ENCODE measurements at regions not wholly inside any gene's neighbourhood (a gene's known extent, or its start where the extent isn't known, plus 50 kb on each side); places are given as distances from the start of the nearest gene placed in this dataset.

DNA sequence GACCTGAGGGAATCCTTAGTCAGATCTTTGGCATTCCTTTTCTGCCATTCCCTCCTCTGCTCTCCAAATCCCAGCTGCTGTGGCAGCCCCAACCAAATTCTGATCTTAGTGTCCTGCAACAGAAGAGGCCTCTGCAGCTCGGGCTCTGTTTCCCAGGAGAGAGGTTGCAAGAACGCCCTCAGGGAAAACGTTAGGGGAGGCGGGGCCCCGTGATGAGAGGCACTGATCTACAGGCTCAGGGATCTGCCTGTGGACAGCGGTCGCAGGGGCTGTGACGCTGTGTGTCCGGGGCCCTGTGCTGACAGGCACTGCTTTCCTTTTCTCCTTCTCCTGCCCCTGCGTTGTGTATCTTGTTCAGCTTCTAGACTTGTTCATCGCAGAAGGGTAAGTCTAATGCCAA, 57.3 kb upstream of the DPYSL4 start:
- POLR2A ChIA-PET, result no interaction called here
- CTCF ChIA-PET, result interaction anchor here (0.5 kb wide), 1 partner anchor 674 kb away, joined by 5 read pairs; no protein-coding TSS in a partner anchor
- TF ChIP-seq ZNF384 (IDR thresholded peaks at IDR 0.05) (no peak), TARDBP (IDR thresholded peaks at IDR 0.05) (no peak), LEF1 (IDR thresholded peaks at IDR 0.05; ENCODE audit: borderline replicate concordance) (no peak), L3MBTL2 (conservative IDR thresholded peaks at IDR 0.05) (no peak)
- DNase-seq (ENCODE audit: extremely low spot score), result no peak

DNA sequence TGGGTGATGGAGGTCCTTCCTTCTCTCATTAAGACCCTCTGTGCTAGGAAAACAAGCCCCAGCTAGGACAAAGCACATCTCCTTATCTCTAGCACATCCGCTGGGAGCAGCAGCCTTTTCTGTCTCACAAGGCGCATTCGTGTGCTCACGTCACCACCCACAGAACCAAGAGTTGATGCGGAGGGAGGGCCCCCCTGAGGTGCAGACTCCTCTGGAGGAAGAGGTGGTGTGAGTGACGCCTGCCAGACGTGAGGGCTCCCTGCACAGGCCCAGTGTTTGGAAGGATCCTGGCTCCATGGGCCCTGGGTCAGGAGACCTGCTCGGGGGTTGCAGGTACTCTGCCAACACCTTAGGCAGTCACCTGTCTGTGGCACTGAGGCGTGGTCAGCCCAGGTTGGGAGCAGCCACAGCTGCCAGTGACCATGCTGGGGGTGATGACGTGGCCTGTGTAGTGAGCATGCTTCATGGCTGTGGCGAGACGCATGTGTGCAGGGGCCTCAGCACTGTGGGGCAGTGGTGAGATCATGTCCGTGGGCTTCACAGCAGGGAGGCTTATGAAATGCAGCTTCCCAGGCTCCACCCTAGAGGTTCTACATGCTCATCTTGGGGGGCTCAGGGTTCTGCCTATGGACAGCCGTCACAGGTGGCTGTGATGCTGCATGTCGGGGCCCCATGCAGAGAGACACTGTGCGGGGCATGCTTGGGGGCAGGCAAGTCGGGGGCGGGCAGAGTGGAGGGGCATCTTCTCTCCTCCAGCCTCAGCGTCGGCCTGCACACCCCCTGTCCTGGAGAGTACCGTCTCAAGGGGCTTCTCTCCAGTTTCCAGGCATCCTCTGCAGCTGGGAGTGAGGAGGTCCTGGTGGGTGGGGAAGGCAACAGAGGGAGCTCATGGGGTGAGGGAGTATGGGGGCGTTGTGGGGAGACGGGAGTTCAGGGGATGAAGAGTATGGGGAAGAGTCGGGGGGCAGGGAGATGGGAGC, 56.2 kb upstream of the DPYSL4 start:
- ChIA-PET CTCF (no interaction called here), POLR2A (no interaction called here)
- no peak for DNase-seq (ENCODE audit: extremely low spot score)
- TF ChIP-seq NFRKB (IDR thresholded peaks at IDR 0.05) (no peak), FOXM1 (IDR thresholded peaks at IDR 0.05; ENCODE audit: borderline replicate concordance) (no peak), HDGF (IDR thresholded peaks at IDR 0.05; ENCODE audit: borderline replicate concordance) (no peak), BHLHE40 (IDR thresholded peaks at IDR 0.05; ENCODE audit: borderline replicate concordance) (no peak), CTBP1 (IDR thresholded peaks at IDR 0.05; ENCODE audit: borderline replicate concordance) (no peak), ZNF384 (IDR thresholded peaks at IDR 0.05) (no peak), TARDBP (IDR thresholded peaks at IDR 0.05) (no peak), LEF1 (IDR thresholded peaks at IDR 0.05; ENCODE audit: borderline replicate concordance) (no peak), FOXK2 (IDR thresholded peaks at IDR 0.05) (no peak), FOXA1 (IDR thresholded peaks at IDR 0.05) (no peak), SP1 (IDR thresholded peaks at IDR 0.05) (no peak), L3MBTL2 (conservative IDR thresholded peaks at IDR 0.05) (no peak), SUZ12 (IDR thresholded peaks at IDR 0.05) (no peak), ARNT (IDR thresholded peaks at IDR 0.05) (no peak), ELF4 (IDR thresholded peaks at IDR 0.05) (no peak)
- TF ChIP-seq, protein P1, sequence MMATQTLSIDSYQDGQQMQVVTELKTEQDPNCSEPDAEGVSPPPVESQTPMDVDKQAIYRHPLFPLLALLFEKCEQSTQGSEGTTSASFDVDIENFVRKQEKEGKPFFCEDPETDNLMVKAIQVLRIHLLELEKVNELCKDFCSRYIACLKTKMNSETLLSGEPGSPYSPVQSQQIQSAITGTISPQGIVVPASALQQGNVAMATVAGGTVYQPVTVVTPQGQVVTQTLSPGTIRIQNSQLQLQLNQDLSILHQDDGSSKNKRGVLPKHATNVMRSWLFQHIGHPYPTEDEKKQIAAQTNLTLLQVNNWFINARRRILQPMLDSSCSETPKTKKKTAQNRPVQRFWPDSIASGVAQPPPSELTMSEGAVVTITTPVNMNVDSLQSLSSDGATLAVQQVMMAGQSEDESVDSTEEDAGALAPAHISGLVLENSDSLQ (IDR thresholded peaks at IDR 0.05), result no peak

DNA sequence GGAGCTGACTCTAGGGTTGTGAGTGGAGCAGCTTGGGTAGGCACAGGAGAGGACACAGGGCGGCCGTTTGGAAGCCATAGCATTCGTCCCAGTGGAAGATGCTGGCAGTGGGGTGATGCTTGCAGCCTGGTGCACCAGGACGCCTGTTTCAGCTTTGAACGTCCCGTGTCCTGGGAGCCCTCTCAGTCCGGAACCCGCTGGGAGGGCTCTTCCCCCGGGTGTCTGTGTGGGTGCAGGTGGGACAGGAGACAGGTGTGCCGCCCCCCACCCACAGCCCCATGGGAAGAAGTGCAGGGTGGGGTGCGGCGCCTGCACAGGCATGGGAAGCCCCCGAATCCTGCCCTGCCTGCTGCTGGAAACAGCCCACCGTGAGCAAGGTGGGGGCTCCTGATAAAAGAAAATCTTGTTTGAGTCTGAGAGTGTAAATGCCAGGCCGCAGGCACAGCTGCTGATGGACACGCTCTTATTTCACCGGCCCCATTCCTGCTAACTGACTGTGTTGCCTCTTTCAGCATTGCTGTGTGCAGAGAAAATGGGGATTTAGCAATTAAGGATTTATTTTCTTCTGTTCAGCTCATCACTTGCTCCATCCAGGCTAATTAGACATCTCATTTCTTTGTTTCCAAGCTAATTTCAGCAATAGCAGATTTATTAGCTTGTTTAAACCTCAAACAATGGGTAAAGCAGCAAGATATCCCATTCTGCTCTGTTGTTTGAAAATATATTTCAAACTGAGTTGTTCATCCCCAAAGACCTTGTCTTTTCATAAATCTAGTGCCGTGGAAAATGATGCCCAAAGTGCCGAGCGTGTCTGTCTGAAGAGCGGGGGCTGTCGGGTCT, 54.9 kb upstream of the DPYSL4 start:
- DNase-seq (ENCODE audit: extremely low spot score), result no peak
- TF ChIP-seq TARDBP (IDR thresholded peaks at IDR 0.05) (no peak), ARNT (IDR thresholded peaks at IDR 0.05) (no peak), SUZ12 (IDR thresholded peaks at IDR 0.05) (no peak), SP1 (IDR thresholded peaks at IDR 0.05) (no peak), FOXM1 (IDR thresholded peaks at IDR 0.05; ENCODE audit: borderline replicate concordance) (no peak), FOXK2 (IDR thresholded peaks at IDR 0.05) (no peak), ELF4 (IDR thresholded peaks at IDR 0.05) (no peak), FOXA1 (IDR thresholded peaks at IDR 0.05) (no peak), LEF1 (IDR thresholded peaks at IDR 0.05; ENCODE audit: borderline replicate concordance) (no peak), HDGF (IDR thresholded peaks at IDR 0.05; ENCODE audit: borderline replicate concordance) (no peak), NFRKB (IDR thresholded peaks at IDR 0.05) (no peak), BHLHE40 (IDR thresholded peaks at IDR 0.05; ENCODE audit: borderline replicate concordance) (no peak), ZNF384 (IDR thresholded peaks at IDR 0.05) (no peak), CTBP1 (IDR thresholded peaks at IDR 0.05; ENCODE audit: borderline replicate concordance) (no peak)
- TF ChIP-seq, protein P1 (IDR thresholded peaks at IDR 0.05), result no peak
- ChIA-PET POLR2A (no interaction called here), CTCF (no interaction called here)

DNA sequence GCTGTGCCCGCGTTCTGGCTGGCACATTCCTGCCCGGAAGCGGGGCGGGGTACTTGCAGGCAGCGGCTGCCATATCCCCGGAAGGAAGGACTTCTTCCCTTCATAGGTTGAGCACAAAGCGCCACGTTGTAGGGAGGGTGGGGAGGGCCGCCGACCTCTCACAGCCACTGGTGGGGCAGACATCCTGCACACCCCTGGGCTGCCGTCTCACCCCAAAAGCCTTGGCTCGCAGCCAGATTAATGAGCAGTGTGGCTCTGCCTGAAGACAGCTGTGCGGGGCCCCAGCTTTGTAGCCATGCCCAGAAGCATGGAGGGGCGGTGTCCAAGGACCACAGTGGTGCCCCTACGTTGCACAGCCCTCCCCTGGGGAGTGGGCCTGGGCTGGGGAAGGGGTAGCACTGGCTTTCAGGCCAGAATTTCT, 54.3 kb upstream of the DPYSL4 start:
- POLR2A ChIA-PET, result no interaction called here
- CTCF ChIA-PET, result no interaction called here
- TF ChIP-seq FOXM1 (IDR thresholded peaks at IDR 0.05; ENCODE audit: borderline replicate concordance) (no peak), SP1 (IDR thresholded peaks at IDR 0.05) (no peak), TARDBP (IDR thresholded peaks at IDR 0.05) (no peak), ARNT (IDR thresholded peaks at IDR 0.05) (no peak), ZNF384 (IDR thresholded peaks at IDR 0.05) (no peak), CTBP1 (IDR thresholded peaks at IDR 0.05; ENCODE audit: borderline replicate concordance) (no peak)
- TF ChIP-seq, protein P1 (IDR thresholded peaks at IDR 0.05), result no peak
- DNase-seq (ENCODE audit: extremely low spot score), result no peak

DNA sequence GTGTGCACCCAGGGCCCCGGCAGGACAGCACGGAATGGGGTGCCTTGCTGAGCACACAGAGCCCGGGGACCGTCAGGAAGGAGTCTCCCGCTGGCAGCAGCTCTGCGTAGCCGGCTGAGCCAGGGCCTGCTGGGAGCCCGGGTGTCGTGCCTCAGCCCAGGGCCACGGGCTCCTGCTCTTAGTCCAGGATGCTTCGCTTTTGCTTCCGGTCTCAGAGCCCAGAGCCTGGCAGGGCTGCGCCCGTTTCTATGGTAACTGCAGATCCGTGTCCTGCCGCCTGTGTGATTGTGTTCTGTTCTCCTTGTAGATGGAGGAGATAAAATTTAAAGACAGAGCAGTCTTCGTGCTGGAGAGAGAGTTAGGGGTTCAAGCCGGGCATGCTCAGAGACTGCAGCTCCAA, 53.7 kb upstream of the DPYSL4 start:
- DNase-seq (ENCODE audit: extremely low spot score), result no peak

More for the DNA sequence above, 53.7 kb upstream of the DPYSL4 start:
- CTCF ChIA-PET, result no interaction called here
- TF ChIP-seq SUZ12 (IDR thresholded peaks at IDR 0.05), result no peak
- TF ChIP-seq ELF4 (IDR thresholded peaks at IDR 0.05), result no peak
- TF ChIP-seq TARDBP (IDR thresholded peaks at IDR 0.05), result no peak
- no peak for TF ChIP-seq SP1 (IDR thresholded peaks at IDR 0.05)
- TF ChIP-seq ZNF384 (IDR thresholded peaks at IDR 0.05), result no peak
- TF ChIP-seq BHLHE40 (IDR thresholded peaks at IDR 0.05; ENCODE audit: borderline replicate concordance), result no peak
- no peak for TF ChIP-seq NFRKB (IDR thresholded peaks at IDR 0.05)
- TF ChIP-seq, protein P1 (IDR thresholded peaks at IDR 0.05), result no peak
- no peak for TF ChIP-seq FOXK2 (IDR thresholded peaks at IDR 0.05)
- POLR2A ChIA-PET, result no interaction called here
